A673 (cell line): ENCODE measurements at regions not wholly inside any gene's neighbourhood (a gene's known extent, or its start where the extent isn't known, plus 50 kb on each side); places are given as distances from the start of the nearest gene placed in this dataset.

Experiments used
- BruUV-seq: library from RNA; stranded (reverse); fragments of 400-500 nt; replicated peaks from 2 replicates; lab custom pipeline; 2021; lab: Mats Ljungman, UMichigan
- CTCF ChIA-PET: fragments of 300-600 bp; sonication (Branson Sonifier 250); formaldehyde crosslinking; loops from one replicate; lab custom pipeline; 2022; ENCODE audit warnings: antibody characterized with exemption; lab: Charles Lee
- POLR2A ChIA-PET: fragments of 300-600 bp; sonication (Branson Sonifier 250); formaldehyde crosslinking; loops from one replicate; lab custom pipeline; 2022; ENCODE audit warnings: antibody characterized with exemption; ENCODE audit not compliant: low non-redundant PET; lab: Charles Lee
- DNase-seq: peaks from one replicate; pipeline ENCODE4 v3.0.0-alpha.2; 2015; ENCODE audit warnings: low spot score
- H3K27ac ChIP-seq: fragments of 200-600 bp; sonication (generic); 2 replicates; pipeline ENCODE4 v1.5.1; 2016; ENCODE audit warnings: mixed run types, low read depth, mild to moderate bottlenecking, mixed read lengths, antibody characterized with exemption, low read length; ENCODE audit not compliant: poor library complexity, severe bottlenecking
- H3K27me3 ChIP-seq: fragments of 200-600 bp; sonication (generic); replicated peaks from 2 replicates; pipeline ENCODE4 v1.6.1; 2017; ENCODE audit warnings: mixed run types, low read depth, mild to moderate bottlenecking, mixed read lengths, antibody characterized with exemption, low read length; ENCODE audit not compliant: insufficient read depth, poor library complexity
- H3K36me3 ChIP-seq: fragments of 200-600 bp; sonication (generic); 2 replicates; pipeline ENCODE4 v1.6.1; 2016; ENCODE audit warnings: mixed run types, mild to moderate bottlenecking, mixed read lengths, antibody characterized with exemption, low read length; ENCODE audit not compliant: insufficient read depth, poor library complexity, severe bottlenecking
- H3K4me1 ChIP-seq: fragments of 200-600 bp; sonication (generic); 2 replicates; pipeline ENCODE4 v1.6.1; 2017; ENCODE audit warnings: mixed run types, mild to moderate bottlenecking, mixed read lengths, antibody characterized with exemption, low read length; ENCODE audit not compliant: insufficient read depth, poor library complexity, severe bottlenecking
- H3K4me3 ChIP-seq: fragments of 200-600 bp; sonication (generic); 2 replicates; pipeline ENCODE4 v1.5.1; 2016; ENCODE audit warnings: low read depth, mixed run types, mild to moderate bottlenecking, mixed read lengths, low read length; ENCODE audit not compliant: poor library complexity, severe bottlenecking
- H3K9me3 ChIP-seq: fragments of 200-600 bp; sonication (generic); 2 replicates; pipeline ENCODE4 v1.6.1; 2016; ENCODE audit warnings: mixed run types, low read depth, mild to moderate bottlenecking, mixed read lengths, antibody characterized with exemption, low read length; ENCODE audit not compliant: poor library complexity, severe bottlenecking
- EZH2 ChIP-seq: fragments of 200-600 bp; sonication (generic); IDR thresholded peaks from 2 replicates; pipeline ENCODE4 v1.6.1; 2017; ENCODE audit warnings: borderline replicate concordance, low read depth, mild to moderate bottlenecking, mixed read lengths, antibody characterized with exemption, low read length; ENCODE audit not compliant: poor library complexity, severe bottlenecking
- intact Hi-C: fragments of 100-400 bp; cut with micrococcal nuclease; formaldehyde crosslinking; loops from one replicate; pipeline ENCODE4 v1.10.0; 2022; ENCODE audit not compliant: unreplicated experiment
- TF ChIP-seq, protein P1 (sequence below): fragments of 300-800, 200-600 bp; sonication (generic); conservative IDR thresholded peaks from 2 replicates; pipeline ENCODE4 v1.5.1; 2017; ENCODE audit warnings: low read depth, mild to moderate bottlenecking, antibody characterized with exemption, low read length, moderate library complexity, mixed read lengths

- no peak for DNase-seq
- ChIA-PET CTCF (no interaction called here), POLR2A (no interaction called here)
- intact Hi-C loops: no loop called here
- TF ChIP-seq, protein P1, sequence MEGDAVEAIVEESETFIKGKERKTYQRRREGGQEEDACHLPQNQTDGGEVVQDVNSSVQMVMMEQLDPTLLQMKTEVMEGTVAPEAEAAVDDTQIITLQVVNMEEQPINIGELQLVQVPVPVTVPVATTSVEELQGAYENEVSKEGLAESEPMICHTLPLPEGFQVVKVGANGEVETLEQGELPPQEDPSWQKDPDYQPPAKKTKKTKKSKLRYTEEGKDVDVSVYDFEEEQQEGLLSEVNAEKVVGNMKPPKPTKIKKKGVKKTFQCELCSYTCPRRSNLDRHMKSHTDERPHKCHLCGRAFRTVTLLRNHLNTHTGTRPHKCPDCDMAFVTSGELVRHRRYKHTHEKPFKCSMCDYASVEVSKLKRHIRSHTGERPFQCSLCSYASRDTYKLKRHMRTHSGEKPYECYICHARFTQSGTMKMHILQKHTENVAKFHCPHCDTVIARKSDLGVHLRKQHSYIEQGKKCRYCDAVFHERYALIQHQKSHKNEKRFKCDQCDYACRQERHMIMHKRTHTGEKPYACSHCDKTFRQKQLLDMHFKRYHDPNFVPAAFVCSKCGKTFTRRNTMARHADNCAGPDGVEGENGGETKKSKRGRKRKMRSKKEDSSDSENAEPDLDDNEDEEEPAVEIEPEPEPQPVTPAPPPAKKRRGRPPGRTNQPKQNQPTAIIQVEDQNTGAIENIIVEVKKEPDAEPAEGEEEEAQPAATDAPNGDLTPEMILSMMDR: no peak
- no peak for TF ChIP-seq EZH2
- Histone ChIP-seq H3K27ac (no peak overlapping the region), H3K27me3 (peaks cover 3% of the 10 kb centered on the region), H3K36me3 (no peaks in the 10 kb centered on the region), H3K4me1 (no peaks in the 10 kb centered on the region), H3K4me3 (no peak overlapping the region), H3K9me3 (no peaks in the 10 kb centered on the region)
- BruUV-seq: no TSS peak
These were observed 76.7 kb downstream of the FRMPD3 start for GRCh38 chrX:107526141-107526540.

DNA sequence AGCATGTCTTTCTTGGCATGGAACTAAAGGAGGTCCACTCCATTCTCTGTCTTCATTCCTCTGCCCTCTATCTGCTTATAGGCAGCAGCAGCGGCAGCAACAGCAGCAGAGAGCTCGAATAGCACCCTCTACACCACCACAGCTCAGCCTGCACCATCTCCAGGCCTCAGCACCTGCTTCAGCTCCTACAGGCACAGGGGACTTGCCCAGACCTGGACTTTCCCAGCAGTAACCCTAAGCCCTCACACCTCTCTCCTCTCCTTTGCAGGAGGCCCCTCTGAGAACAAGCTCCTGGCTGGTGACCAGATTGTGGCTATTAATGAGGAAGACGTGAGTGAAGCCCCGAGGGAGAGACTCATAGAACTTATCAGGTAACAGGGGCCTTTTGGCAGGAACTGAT, 80.7 kb downstream of the FRMPD3 start:
- no peak overlapping the region for H3K4me3 ChIP-seq
- peaks cover 3% of the 10 kb centered on the region for H3K27me3 ChIP-seq
- no TSS peak for BruUV-seq
- POLR2A ChIA-PET: no interaction called here
- no peaks in the 10 kb centered on the region for H3K9me3 ChIP-seq
- TF ChIP-seq, protein P1: no peak
- no peak for TF ChIP-seq EZH2
- no peaks in the 10 kb centered on the region for H3K4me1 ChIP-seq
- no peak for DNase-seq
- CTCF ChIA-PET: no interaction called here
- no peaks in the 10 kb centered on the region for H3K36me3 ChIP-seq
- intact Hi-C loops: no loop called here
- no peak overlapping the region for H3K27ac ChIP-seq

DNA sequence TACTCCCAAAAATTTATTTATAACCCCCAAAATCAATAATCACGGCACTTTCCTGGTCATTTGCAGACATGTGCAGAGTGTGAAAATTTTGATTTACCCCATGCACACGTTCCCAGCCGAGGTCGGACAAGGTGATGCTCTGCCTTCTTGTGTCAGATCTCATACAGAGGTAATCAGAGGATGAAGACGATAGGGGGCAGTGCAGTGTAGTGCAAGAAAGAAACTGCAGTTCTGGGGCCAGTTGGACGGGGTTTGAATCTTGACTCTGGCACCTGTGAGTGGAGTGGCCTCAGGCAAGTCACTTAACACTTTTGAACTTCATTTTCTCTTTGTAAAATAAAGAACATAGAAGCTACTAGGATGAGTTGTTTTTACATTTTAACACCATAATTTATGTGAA, 88.4 kb downstream of the FRMPD3 start:
- Histone ChIP-seq H3K27me3 (no peaks in the 10 kb centered on the region), H3K9me3 (no peaks in the 10 kb centered on the region), H3K27ac (no peak overlapping the region), H3K4me3 (no peak overlapping the region), H3K4me1 (no peaks in the 10 kb centered on the region), H3K36me3 (no peaks in the 10 kb centered on the region)
- DNase-seq: peak; percentile 21
- POLR2A ChIA-PET: no interaction called here
- BruUV-seq: no TSS peak
- intact Hi-C loops: loop anchor here (2.0 kb wide), 1 partner anchor 239 kb away; the partner anchor contains the start of gene NCBP2L
- no peak for TF ChIP-seq EZH2
- TF ChIP-seq, protein P1: peak; percentile 62
- CTCF ChIA-PET: no interaction called here
